MM.1S (cell line): ENCODE measurements at regions not wholly inside any gene's neighbourhood (a gene's known extent, or its start where the extent isn't known, plus 50 kb on each side); places are given as distances from the start of the nearest gene placed in this dataset.

Experiments used
- EZH2 ChIP-seq: fragments of 300-600 bp; sonication (generic); optimal IDR thresholded peaks from 2 replicates; pipeline ENCODE3; 2017; ENCODE audit warnings: low read depth, mild to moderate bottlenecking, antibody characterized with exemption, low read length, mixed read lengths
- EZH2phosphoT487 ChIP-seq: fragments of 300-600 bp; sonication (generic); IDR thresholded peaks from 2 replicates; pipeline ENCODE4 v1.6.1; 2018; ENCODE audit warnings: antibody characterized with exemption, low read length
- TF ChIP-seq, protein P1 (sequence below): fragments of 300-600 bp; sonication (generic); IDR thresholded peaks from 2 replicates; pipeline ENCODE4 v1.5.1; 2016; ENCODE audit warnings: antibody characterized with exemption, low read length, mixed read lengths

DNA sequence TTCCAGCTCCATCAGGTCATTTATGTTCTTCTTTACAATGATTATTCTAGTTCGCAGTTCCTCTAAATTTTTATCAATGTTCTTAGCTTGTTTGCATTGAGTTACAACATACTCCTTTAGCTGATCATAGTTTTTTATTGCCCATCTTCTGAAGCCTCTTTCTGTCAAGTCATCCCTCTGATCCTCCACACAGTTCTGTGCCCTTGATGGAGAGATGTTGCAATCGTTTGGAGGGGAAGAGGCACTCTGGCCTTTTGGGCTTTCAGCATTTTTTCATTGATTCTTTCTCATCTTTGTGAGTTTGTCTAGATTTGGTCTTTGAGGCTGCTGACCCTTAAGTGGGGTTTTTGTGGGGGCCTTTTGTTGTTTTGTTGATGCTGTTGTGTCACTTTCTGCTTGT is 234.6 kb upstream of the CBLB start:
- TF ChIP-seq, protein P1, sequence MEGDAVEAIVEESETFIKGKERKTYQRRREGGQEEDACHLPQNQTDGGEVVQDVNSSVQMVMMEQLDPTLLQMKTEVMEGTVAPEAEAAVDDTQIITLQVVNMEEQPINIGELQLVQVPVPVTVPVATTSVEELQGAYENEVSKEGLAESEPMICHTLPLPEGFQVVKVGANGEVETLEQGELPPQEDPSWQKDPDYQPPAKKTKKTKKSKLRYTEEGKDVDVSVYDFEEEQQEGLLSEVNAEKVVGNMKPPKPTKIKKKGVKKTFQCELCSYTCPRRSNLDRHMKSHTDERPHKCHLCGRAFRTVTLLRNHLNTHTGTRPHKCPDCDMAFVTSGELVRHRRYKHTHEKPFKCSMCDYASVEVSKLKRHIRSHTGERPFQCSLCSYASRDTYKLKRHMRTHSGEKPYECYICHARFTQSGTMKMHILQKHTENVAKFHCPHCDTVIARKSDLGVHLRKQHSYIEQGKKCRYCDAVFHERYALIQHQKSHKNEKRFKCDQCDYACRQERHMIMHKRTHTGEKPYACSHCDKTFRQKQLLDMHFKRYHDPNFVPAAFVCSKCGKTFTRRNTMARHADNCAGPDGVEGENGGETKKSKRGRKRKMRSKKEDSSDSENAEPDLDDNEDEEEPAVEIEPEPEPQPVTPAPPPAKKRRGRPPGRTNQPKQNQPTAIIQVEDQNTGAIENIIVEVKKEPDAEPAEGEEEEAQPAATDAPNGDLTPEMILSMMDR = no peak
- no peak for TF ChIP-seq EZH2
- no peak for TF ChIP-seq EZH2phosphoT487
